Smooth muscle cell of the brain vasculature (primary cell): ENCODE measurements at regions not wholly inside any gene's neighbourhood (a gene's known extent, or its start where the extent isn't known, plus 50 kb on each side); places are given as distances from the start of the nearest gene placed in this dataset.
A peak's percentile ranks its signal among the peaks of the same experiment; 100 is the strongest.
"Not testable (repeated sequence)": the region's sequence is repeated elsewhere in the genome, so short reads cannot be mapped to it uniquely, and the experiment has no call there.

Source experiments
- DNase-seq: peaks from one replicate; pipeline ENCODE4 v3.0.0-alpha.2; 2012; ENCODE audit warnings: low read depth, low spot score

- DNase-seq, result no peak
Observed at GRCh38 chr4:82247629-82248028, 126.2 kb downstream of the HNRNPD start.

DNA sequence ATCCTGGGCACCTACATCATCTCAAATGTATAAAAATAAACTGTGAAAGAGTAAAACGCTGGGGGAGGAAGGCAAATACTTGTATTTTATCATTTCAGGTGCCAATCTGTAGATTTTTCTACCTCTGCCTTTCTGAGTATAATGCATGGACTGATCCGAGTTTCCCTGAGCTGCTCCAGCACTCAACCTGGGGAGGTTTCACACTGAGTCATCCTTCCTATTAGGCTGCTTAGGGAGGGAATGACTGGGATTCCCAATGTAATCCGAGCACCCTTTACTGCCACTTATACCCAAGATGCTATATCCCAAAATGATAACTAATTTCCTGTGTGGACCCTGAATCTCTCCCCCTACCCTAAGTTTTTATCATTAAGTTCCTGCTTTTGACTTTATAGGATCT is 126.6 kb downstream of the HNRNPD start:
- no peak for DNase-seq

GRCh38 chr4:82241534-82241933 is 132.3 kb downstream of the HNRNPD start:
- DNase-seq, result no peak

DNA sequence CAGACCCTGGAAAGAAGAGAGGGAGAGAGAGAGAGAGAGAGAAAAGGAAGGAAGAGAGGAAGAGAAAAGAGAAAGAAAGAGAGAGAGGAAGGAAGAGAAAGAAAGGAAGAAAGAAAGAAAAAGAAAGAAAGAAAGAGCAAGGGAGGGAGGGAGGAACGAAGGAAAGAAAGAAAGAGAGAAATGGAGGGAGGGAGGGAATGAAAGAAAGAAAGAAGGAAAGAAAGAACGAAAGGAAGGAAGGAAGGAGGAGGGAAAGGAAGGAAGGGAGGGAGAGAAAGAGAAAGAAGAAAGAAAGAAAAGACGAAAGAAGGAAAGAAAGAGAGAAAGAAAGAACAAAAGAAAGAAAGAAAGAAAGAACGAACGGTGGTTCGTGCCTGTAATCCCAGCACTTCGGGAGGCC is 133.4 kb downstream of the HNRNPD start:
- DNase-seq, result no peak

DNA sequence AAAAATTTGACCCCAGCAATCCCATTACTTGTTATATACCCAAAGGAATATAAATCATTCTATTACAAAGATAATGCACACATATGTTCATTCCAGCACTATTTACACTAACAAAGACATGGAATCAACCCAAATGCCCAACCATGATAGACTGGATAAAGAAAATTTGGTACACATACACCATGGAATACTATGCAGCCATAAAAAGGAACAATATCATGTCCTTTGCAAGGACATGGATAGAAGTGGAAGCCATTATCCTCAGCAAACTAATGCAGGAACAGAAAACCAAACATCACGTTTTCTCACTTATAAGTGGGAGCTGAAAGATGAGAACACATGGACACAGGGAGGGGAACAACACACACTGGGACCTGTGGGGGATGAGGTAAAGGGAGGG is 136.6 kb downstream of the HNRNPD start:
- DNase-seq, result not testable (repeated sequence)

DNA sequence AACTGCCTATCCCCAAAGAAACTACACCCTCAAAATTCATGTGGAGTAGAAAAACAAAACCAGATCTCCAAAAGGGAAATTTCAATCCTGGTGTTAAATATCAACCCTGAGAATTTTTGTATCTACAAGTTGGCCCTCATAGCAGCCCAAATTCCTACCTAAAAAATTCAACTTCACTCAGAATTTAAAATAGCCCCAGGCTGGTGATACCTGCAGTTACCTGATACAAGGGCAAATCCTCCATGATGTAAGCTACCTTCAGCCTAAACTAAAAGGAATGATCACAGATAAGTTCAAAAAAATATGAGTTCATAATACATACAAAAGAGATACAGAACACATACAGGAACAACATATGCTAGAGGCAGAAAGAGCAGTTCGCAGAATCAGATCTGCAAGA is 138.4 kb downstream of the HNRNPD start:
- DNase-seq, result no peak

DNA sequence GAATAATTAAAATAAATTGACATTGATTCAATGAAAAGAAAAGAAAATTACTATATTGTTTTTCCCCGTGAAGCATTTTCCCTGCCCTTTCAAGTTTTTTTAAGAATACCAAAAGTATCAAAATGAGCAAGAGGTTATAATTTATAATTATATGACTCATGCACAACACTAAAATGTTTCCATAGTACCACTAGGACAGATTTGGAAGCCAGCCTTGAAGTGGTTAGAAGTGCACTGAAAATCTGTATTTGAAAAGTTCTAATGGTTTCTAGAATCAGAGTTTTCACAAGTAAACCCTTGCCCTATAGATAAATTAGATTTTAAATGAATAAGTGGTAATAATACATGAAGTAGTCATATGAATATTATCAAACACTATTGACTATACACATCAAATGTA is 140.9 kb downstream of the HNRNPD start:
- DNase-seq, result no peak

DNA sequence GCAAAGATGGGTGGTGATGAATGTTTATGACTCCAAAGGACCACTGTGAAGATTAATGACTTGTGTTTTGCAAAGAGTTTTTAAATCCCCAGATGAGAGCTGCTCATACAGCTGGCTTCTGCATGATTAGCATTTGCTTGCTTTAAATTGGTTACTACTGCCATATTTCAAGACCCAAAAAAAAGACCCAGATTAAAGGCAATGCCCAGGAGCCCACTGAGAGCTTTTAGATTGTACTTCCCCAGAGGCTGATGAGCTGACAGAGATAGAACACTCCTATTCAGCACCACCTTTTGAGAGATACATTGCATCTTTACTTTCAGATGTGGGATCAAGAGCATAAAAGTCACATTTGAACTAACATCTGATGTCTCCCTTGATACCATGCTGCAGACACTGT is 142.0 kb downstream of the HNRNPD start:
- DNase-seq, result no peak

GRCh38 chr4:82230306-82230705 is 143.5 kb downstream of the HNRNPD start:
- no peak for DNase-seq

GRCh38 chr4:82225030-82225429 is 148.8 kb downstream of the HNRNPD start:
- no peak for DNase-seq

DNA sequence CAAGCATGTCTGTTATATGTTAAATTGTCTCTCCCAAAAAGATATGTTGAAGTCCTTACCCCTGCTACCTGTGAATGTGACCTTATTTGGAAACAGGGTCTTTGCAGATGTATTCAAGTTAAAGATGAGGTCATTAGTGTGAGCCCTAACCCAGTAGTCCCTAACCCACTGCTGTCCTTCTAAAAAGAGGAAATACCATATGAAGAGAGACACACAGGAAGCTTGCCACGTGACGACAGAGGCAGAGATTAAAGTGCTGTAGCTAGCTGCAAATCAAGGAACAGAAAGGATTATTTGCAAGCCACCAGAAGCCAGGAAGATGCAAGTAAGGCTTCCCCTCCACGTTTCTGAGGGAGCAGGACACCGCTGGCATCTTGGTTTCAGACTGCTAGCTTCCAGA is 150.1 kb downstream of the HNRNPD start:
- no peak for DNase-seq

- DNase-seq, result no peak
Observed at GRCh38 chr4:82219346-82219745, 154.4 kb downstream of the HNRNPD start.

GRCh38 chr4:82217986-82218715 is 155.6 kb downstream of the HNRNPD start:
- no peak for DNase-seq

- DNase-seq, result no peak
Observed at GRCh38 chr4:82216219-82216618, 157.6 kb downstream of the HNRNPD start.

GRCh38 chr4:82215800-82216199 is 158.0 kb downstream of the HNRNPD start:
- no peak for DNase-seq

GRCh38 chr4:82215039-82215438 is 158.8 kb downstream of the HNRNPD start:
- DNase-seq, result no peak

- no peak for DNase-seq
Observed at GRCh38 chr4:82213485-82214417, 160.0 kb downstream of the HNRNPD start.

GRCh38 chr4:82201805-82202641 is 171.8 kb downstream of the HNRNPD start:
- peak; percentile 2 for DNase-seq

GRCh38 chr4:82201303-82201702 is 172.5 kb downstream of the HNRNPD start:
- no peak for DNase-seq

GRCh38 chr4:82200046-82200445 is 173.7 kb downstream of the HNRNPD start:
- DNase-seq, result no peak

GRCh38 chr4:82194329-82194728 is 179.5 kb downstream of the HNRNPD start:
- no peak for DNase-seq
